Endothelial cell (in vitro differentiated cells): ENCODE measurements at regions not wholly inside any gene's neighbourhood (a gene's known extent, or its start where the extent isn't known, plus 50 kb on each side); places are given as distances from the start of the nearest gene placed in this dataset.

Experiments used
- DNase-seq: peaks from one replicate; pipeline ENCODE4 v3.0.0; 2021; ENCODE audit warnings: low spot score
- H3K27ac Mint-ChIP-seq: one replicate; pipeline ENCODE4 v1.8.0; 2021; ENCODE audit warnings: mixed read lengths, inconsistent platforms; ENCODE audit not compliant: unreplicated experiment
- H3K27me3 Mint-ChIP-seq: one replicate; pipeline ENCODE4 v1.8.0; 2021; ENCODE audit warnings: mild to moderate bottlenecking, moderate library complexity, mixed read lengths, inconsistent platforms; ENCODE audit not compliant: unreplicated experiment
- H3K36me3 Mint-ChIP-seq: one replicate; pipeline ENCODE4 v1.8.0; 2021; ENCODE audit warnings: mild to moderate bottlenecking, low read depth, mixed read lengths, inconsistent platforms; ENCODE audit not compliant: unreplicated experiment
- H3K4me1 Mint-ChIP-seq: one replicate; pipeline ENCODE4 v1.8.0; 2021; ENCODE audit warnings: mild to moderate bottlenecking, mixed read lengths, inconsistent platforms; ENCODE audit not compliant: unreplicated experiment
- H3K4me3 Mint-ChIP-seq: one replicate; pipeline ENCODE4 v1.8.0; 2021; ENCODE audit warnings: mild to moderate bottlenecking, mixed read lengths, inconsistent platforms; ENCODE audit not compliant: unreplicated experiment
- H3K9me3 Mint-ChIP-seq: one replicate; pipeline ENCODE4 v1.8.0; 2021; ENCODE audit warnings: mixed read lengths, inconsistent platforms; ENCODE audit not compliant: unreplicated experiment
- CTCF ChIP-seq: fragments of 200-600 bp; sonication (generic); IDR thresholded peaks from one replicate; pipeline ENCODE4 v1.5.0; 2021; ENCODE audit warnings: antibody characterized with exemption; ENCODE audit not compliant: unreplicated experiment

GRCh38 chr4:163600727-163601126 lies 106.2 kb downstream of the TMA16 start:
- no peaks in the 10 kb centered on the region for H3K9me3 Mint-ChIP-seq
- H3K27ac Mint-ChIP-seq: no peak overlapping the region
- no peaks in the 10 kb centered on the region for H3K36me3 Mint-ChIP-seq
- no peak for TF ChIP-seq CTCF
- no peak for DNase-seq
- H3K27me3 Mint-ChIP-seq: no peaks in the 10 kb centered on the region
- H3K4me1 Mint-ChIP-seq: no peaks in the 10 kb centered on the region
- no peak overlapping the region for H3K4me3 Mint-ChIP-seq

GRCh38 chr4:163603257-163603656 lies 108.8 kb downstream of the TMA16 start:
- Mint-ChIP-seq H3K4me1 (peaks cover 6% of the 10 kb centered on the region), H3K4me3 (no peak overlapping the region), H3K27me3 (peaks cover 2% of the 10 kb centered on the region), H3K9me3 (no peaks in the 10 kb centered on the region), H3K36me3 (no peaks in the 10 kb centered on the region), H3K27ac (no peak overlapping the region)
- no peak for TF ChIP-seq CTCF
- no peak for DNase-seq

- no peak overlapping the region for H3K27ac Mint-ChIP-seq
- H3K9me3 Mint-ChIP-seq: no peaks in the 10 kb centered on the region
- no peaks in the 10 kb centered on the region for H3K36me3 Mint-ChIP-seq
- no peak for TF ChIP-seq CTCF
- H3K4me1 Mint-ChIP-seq: peaks cover 8% of the 10 kb centered on the region
- peaks cover 2% of the 10 kb centered on the region for H3K27me3 Mint-ChIP-seq
- H3K4me3 Mint-ChIP-seq: no peak overlapping the region
- DNase-seq: no peak
Measured at GRCh38 chr4:163606896-163607691, 112.6 kb downstream of the TMA16 start.

GRCh38 chr4:163609019-163609418 lies 114.5 kb downstream of the TMA16 start:
- H3K9me3 Mint-ChIP-seq: no peaks in the 10 kb centered on the region
- no peaks in the 10 kb centered on the region for H3K36me3 Mint-ChIP-seq
- no peak overlapping the region for H3K4me3 Mint-ChIP-seq
- H3K27ac Mint-ChIP-seq: no peak overlapping the region
- no peak for DNase-seq
- TF ChIP-seq CTCF: no peak
- peaks cover 2% of the 10 kb centered on the region for H3K27me3 Mint-ChIP-seq
- peaks cover 8% of the 10 kb centered on the region for H3K4me1 Mint-ChIP-seq

GRCh38 chr4:163610648-163611047 lies 116.2 kb downstream of the TMA16 start:
- TF ChIP-seq CTCF: no peak
- no peak overlapping the region for H3K4me3 Mint-ChIP-seq

More at GRCh38 chr4:163610648-163611047, 116.2 kb downstream of the TMA16 start:
- Mint-ChIP-seq H3K9me3 (no peaks in the 10 kb centered on the region), H3K36me3 (no peaks in the 10 kb centered on the region), H3K27ac (no peak overlapping the region), H3K27me3 (peaks cover 2% of the 10 kb centered on the region), H3K4me1 (peaks cover 8% of the 10 kb centered on the region)
- no peak for DNase-seq
